DMS79 treated with DMSO at 0.1 percent for 48 hours (cell line): ENCODE measurements at regions not wholly inside any gene's neighbourhood (a gene's known extent, or its start where the extent isn't known, plus 50 kb on each side); places are given as distances from the start of the nearest gene placed in this dataset.
"Not testable (repeated sequence)": the region's sequence is repeated elsewhere in the genome, so short reads cannot be mapped to it uniquely, and the experiment has no call there.

Experiments
- DNase-seq: peaks from one replicate; lab custom pipeline; 2025; lab: John Stamatoyannopoulos, UW

GRCh38 chr6:23784301-23784919 lies 341.6 kb upstream of the NRSN1 start:
- no peak for DNase-seq

- no peak for DNase-seq
Observed at GRCh38 chr6:23790756-23791155, 335.3 kb upstream of the NRSN1 start.

GRCh38 chr6:23797041-23797440 lies 329.0 kb upstream of the NRSN1 start:
- DNase-seq, result no peak

- not testable (repeated sequence) for DNase-seq
Observed at GRCh38 chr6:23804289-23804688, 321.7 kb upstream of the NRSN1 start.

GRCh38 chr6:23821141-23821540 lies 304.9 kb upstream of the NRSN1 start:
- not testable (repeated sequence) for DNase-seq

- no peak for DNase-seq
Observed at GRCh38 chr6:23823421-23823820, 302.6 kb upstream of the NRSN1 start.

GRCh38 chr6:23826572-23826971 lies 299.4 kb upstream of the NRSN1 start:
- no peak for DNase-seq

- DNase-seq, result no peak
Observed at GRCh38 chr6:23828861-23829260, 297.2 kb upstream of the NRSN1 start.

GRCh38 chr6:23841116-23841515 lies 284.9 kb upstream of the NRSN1 start:
- no peak for DNase-seq

GRCh38 chr6:23842760-23843159 lies 283.3 kb upstream of the NRSN1 start:
- DNase-seq, result no peak

GRCh38 chr6:23851522-23851921 lies 274.5 kb upstream of the NRSN1 start:
- no peak for DNase-seq

- not testable (repeated sequence) for DNase-seq
Observed at GRCh38 chr6:23853566-23854133, 272.4 kb upstream of the NRSN1 start.

GRCh38 chr6:23854154-23854553 lies 271.9 kb upstream of the NRSN1 start:
- DNase-seq, result not testable (repeated sequence)

GRCh38 chr6:23855497-23856116 lies 270.4 kb upstream of the NRSN1 start:
- DNase-seq, result no peak

GRCh38 chr6:23870496-23870895 lies 255.5 kb upstream of the NRSN1 start:
- no peak for DNase-seq

GRCh38 chr6:23873161-23873560 lies 252.9 kb upstream of the NRSN1 start:
- no peak for DNase-seq

GRCh38 chr6:23875006-23875405 lies 251.0 kb upstream of the NRSN1 start:
- peak; percentile 42 for DNase-seq

- DNase-seq, result no peak
Observed at GRCh38 chr6:23879816-23880215, 246.2 kb upstream of the NRSN1 start.

GRCh38 chr6:23890543-23891227 lies 235.3 kb upstream of the NRSN1 start:
- no peak for DNase-seq

GRCh38 chr6:23905133-23905815 lies 220.7 kb upstream of the NRSN1 start:
- no peak for DNase-seq

- DNase-seq, result no peak
Observed at GRCh38 chr6:23910420-23910819, 215.6 kb upstream of the NRSN1 start.

- DNase-seq, result no peak
Observed at GRCh38 chr6:23927935-23928334, 198.1 kb upstream of the NRSN1 start.
